Activated B cell treated with CpG ODN at 0.5 μM for 24 hours (primary cell): ENCODE measurements at regions not wholly inside any gene's neighbourhood (a gene's known extent, or its start where the extent isn't known, plus 50 kb on each side); places are given as distances from the start of the nearest gene placed in this dataset.

Experiments
- ATAC-seq: fragments of 200-7000 bp; cut with Tn5 transposase; one replicate; pipeline ENCODE4 v1.10.0; 2021; ENCODE audit warnings: low read depth, mild to moderate bottlenecking, moderate library complexity
- CTCF ChIA-PET: fragments of 350-600 bp; sonication (Branson Sonifier 250); formaldehyde crosslinking; loops from one replicate; lab custom pipeline; 2021; ENCODE audit warnings: antibody characterized with exemption; lab: Charles Lee
- POLR2A ChIA-PET: fragments of 350-600 bp; sonication (Branson Sonifier 250); formaldehyde crosslinking; loops from one replicate; lab custom pipeline; 2021; ENCODE audit warnings: antibody characterized with exemption; lab: Charles Lee
- DNase-seq: peaks from one replicate; pipeline ENCODE4 v3.0.0; 2022
- H3K27ac Mint-ChIP-seq: one replicate; pipeline ENCODE4 v1.8.0; 2020; ENCODE audit warnings: mixed read lengths
- H3K27me3 Mint-ChIP-seq: one replicate; pipeline ENCODE4 v1.8.0; 2021; ENCODE audit warnings: mixed read lengths
- H3K36me3 Mint-ChIP-seq: one replicate; pipeline ENCODE4 v1.8.0; 2021; ENCODE audit warnings: low read depth, mixed read lengths
- H3K4me1 Mint-ChIP-seq: one replicate; pipeline ENCODE4 v1.8.0; 2021; ENCODE audit warnings: mixed read lengths
- H3K4me3 Mint-ChIP-seq: one replicate; pipeline ENCODE4 v1.8.0; 2020; ENCODE audit warnings: mild to moderate bottlenecking, mixed read lengths
- H3K9me3 Mint-ChIP-seq: one replicate; pipeline ENCODE4 v1.8.0; 2020; ENCODE audit warnings: mixed read lengths
- intact Hi-C: fragments of 100-400 bp; cut with micrococcal nuclease; formaldehyde crosslinking; loops from one replicate; pipeline ENCODE4 v1.15.1; 2024
- TF ChIP-seq, protein P1 (sequence below): fragments of 200-600 bp; IDR thresholded peaks from one replicate; pipeline ENCODE4 v1.8.0; 2022; ENCODE audit warnings: antibody characterized with exemption, mild to moderate bottlenecking

DNA sequence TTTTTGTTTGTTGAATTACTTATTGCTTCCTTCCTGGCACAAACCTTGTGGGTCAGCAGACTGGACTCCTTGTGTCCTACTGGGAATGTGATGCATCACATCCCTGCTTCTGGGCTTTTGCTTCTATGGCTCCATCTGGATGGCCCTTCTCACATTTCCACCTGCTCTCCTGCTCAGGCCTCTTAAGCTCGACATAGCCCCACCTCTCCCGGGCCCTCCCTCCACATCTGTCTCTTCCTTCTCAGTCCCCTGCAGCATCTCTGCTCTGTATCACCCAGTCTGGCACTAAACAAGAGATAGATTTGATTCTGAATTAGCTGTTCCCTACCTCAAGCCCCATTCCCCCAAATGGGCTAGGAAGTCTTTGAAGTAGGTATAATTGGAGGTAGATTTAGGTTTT, 356.8 kb downstream of the DHX35 start:
- H3K4me3 Mint-ChIP-seq, result no peak overlapping the region
- H3K36me3 Mint-ChIP-seq, result no peaks in the 10 kb centered on the region
- intact Hi-C loops, result no loop called here
- no peak overlapping the region for H3K27ac Mint-ChIP-seq
- TF ChIP-seq, protein P1, sequence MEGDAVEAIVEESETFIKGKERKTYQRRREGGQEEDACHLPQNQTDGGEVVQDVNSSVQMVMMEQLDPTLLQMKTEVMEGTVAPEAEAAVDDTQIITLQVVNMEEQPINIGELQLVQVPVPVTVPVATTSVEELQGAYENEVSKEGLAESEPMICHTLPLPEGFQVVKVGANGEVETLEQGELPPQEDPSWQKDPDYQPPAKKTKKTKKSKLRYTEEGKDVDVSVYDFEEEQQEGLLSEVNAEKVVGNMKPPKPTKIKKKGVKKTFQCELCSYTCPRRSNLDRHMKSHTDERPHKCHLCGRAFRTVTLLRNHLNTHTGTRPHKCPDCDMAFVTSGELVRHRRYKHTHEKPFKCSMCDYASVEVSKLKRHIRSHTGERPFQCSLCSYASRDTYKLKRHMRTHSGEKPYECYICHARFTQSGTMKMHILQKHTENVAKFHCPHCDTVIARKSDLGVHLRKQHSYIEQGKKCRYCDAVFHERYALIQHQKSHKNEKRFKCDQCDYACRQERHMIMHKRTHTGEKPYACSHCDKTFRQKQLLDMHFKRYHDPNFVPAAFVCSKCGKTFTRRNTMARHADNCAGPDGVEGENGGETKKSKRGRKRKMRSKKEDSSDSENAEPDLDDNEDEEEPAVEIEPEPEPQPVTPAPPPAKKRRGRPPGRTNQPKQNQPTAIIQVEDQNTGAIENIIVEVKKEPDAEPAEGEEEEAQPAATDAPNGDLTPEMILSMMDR, result no peak
- no peaks in the 10 kb centered on the region for H3K9me3 Mint-ChIP-seq
- peaks cover 14% of the 10 kb centered on the region for H3K27me3 Mint-ChIP-seq
- DNase-seq, result no peak
- ChIA-PET POLR2A (interaction anchor here (0.6 kb wide), 1 partner anchor 507 kb away, joined by 3 read pairs; no protein-coding TSS in a partner anchor), CTCF (no interaction called here)
- H3K4me1 Mint-ChIP-seq, result no peaks in the 10 kb centered on the region
- no peak for ATAC-seq

DNA sequence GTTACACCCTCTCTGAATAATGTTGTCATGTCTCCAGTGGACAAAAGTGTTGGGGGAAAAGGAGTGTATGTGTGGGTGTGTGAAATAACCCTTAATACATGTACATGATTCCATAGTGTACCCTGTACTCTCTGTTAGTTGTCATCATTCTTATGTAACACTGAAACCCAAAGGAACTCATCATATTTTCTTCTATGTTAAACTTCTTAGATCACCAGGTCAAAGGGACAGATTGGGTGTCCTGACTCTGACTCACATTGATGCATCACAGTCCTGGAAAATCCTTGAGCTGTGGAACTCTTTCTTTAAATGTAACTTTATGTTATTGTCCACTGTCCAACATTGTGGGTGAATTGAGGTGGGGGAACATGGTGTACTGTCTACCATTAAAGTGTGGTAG, 350.5 kb downstream of the DHX35 start:
- peaks cover 18% of the 10 kb centered on the region for H3K4me1 Mint-ChIP-seq
- no peak overlapping the region for H3K27ac Mint-ChIP-seq
- no peak overlapping the region for H3K4me3 Mint-ChIP-seq
- intact Hi-C loops, result no loop called here
- H3K36me3 Mint-ChIP-seq, result no peaks in the 10 kb centered on the region
- ChIA-PET CTCF (no interaction called here), POLR2A (no interaction called here)
- H3K9me3 Mint-ChIP-seq, result peaks cover 6% of the 10 kb centered on the region
- TF ChIP-seq, protein P1, result no peak
- no peak for ATAC-seq
- no peak for DNase-seq
- peaks cover 8% of the 10 kb centered on the region for H3K27me3 Mint-ChIP-seq

DNA sequence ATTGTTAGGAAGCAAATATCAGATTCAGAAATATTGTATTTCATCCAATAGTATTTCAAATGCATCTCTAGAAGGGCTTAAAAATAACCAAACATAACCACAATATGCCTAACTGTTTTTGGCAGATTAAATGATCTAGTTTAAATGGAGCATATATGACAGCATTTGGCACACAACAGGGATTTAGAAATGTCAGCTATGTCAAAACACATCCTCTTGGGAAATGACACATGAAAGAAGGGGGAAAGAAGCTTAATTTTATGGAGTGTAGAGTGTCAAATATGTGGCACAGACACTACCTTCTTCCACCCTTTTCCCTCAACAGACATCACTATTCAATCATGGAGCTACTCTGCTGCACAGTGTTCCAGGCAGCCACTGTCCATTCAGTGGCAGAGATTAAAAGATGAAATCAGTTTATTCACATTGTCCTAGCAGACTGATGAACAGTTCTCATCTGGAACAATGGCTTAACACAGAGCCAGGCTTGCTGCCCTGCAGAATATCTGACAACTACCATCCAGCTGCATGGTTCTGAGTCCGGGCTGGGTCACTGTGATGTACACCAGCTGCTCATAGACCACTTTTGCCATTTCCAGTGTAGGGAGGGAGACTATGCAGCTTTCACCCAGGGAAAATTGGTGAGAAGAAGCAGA, 349.8 kb downstream of the DHX35 start:
- ChIA-PET POLR2A (no interaction called here), CTCF (no interaction called here)
- peaks cover 9% of the 10 kb centered on the region for H3K9me3 Mint-ChIP-seq

DNA sequence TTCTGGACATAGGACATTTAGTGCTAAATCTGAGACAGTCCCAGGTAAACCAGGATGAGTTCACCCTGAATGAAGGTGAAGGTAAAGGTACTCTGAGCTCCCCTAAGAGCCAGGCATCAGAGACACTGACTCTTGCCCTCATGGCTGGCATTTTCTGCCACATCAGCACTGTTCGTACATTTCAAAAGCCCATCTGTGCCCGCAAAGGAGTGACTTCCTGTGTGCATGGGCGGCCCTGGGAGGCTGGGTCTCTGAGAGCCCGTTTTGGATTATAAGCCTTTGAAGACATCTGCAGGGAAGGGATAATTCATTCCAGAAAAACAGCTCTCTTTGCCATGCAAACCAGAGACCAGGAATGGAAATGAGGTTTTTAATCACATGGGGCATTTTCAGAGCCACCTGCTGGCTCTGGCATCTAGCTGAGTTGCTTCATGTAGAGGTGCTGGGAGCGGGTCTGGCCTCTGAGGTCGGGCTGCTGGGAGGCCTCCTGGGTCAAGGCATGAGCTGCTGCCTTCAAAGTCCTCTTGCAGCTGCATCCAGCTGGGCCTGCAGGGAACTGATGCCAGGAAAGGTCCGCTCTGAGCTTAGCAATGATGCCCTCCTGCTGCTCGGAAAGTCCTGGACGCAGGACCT, 348.3 kb downstream of the DHX35 start:
- H3K4me3 Mint-ChIP-seq, result no peak overlapping the region
- peaks cover 9% of the 10 kb centered on the region for H3K9me3 Mint-ChIP-seq
- intact Hi-C loops, result no loop called here
- DNase-seq (no peak), ATAC-seq (no peak)
- no peak overlapping the region for H3K27ac Mint-ChIP-seq
- H3K4me1 Mint-ChIP-seq, result peaks cover 18% of the 10 kb centered on the region
- H3K27me3 Mint-ChIP-seq, result peaks cover 5% of the 10 kb centered on the region
- H3K36me3 Mint-ChIP-seq, result no peaks in the 10 kb centered on the region
- TF ChIP-seq, protein P1, result no peak
- ChIA-PET POLR2A (no interaction called here), CTCF (no interaction called here)

More for the DNA sequence above, 349.8 kb downstream of the DHX35 start:
- H3K27ac Mint-ChIP-seq, result no peak overlapping the region
- intact Hi-C loops, result no loop called here
- ATAC-seq (no peak), DNase-seq (no peak)
- TF ChIP-seq, protein P1, result no peak
- H3K36me3 Mint-ChIP-seq, result no peaks in the 10 kb centered on the region
- H3K4me3 Mint-ChIP-seq, result no peak overlapping the region
- H3K4me1 Mint-ChIP-seq, result peaks cover 18% of the 10 kb centered on the region
- H3K27me3 Mint-ChIP-seq, result peaks cover 8% of the 10 kb centered on the region

DNA sequence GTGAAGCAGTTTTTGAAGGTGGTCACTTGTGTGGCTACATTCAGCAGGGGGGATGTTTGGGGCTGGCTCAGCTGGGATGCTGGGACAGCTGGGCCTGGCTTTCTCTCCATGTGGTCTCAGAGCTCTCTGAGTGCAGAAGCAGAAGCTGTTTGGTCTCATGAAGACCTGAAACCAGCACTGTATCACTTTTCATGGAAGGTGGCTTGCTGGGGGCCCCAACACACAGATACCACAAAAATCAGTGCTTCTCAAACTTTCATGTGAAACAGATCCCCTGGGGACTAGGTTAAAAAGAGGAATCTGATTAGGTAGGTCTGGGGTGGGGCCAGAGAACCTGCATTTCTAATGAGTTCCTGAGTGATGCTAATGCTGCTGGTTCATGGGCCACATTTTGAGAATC, 347.3 kb downstream of the DHX35 start:
- Mint-ChIP-seq H3K27ac (peak overlapping the region; percentile 54), H3K9me3 (peaks cover 9% of the 10 kb centered on the region), H3K36me3 (no peaks in the 10 kb centered on the region), H3K27me3 (peaks cover 4% of the 10 kb centered on the region), H3K4me1 (peaks cover 18% of the 10 kb centered on the region), H3K4me3 (no peak overlapping the region)
- ChIA-PET CTCF (no interaction called here), POLR2A (no interaction called here)
- DNase-seq (no peak), ATAC-seq (peak; percentile 60)
- intact Hi-C loops, result no loop called here
- TF ChIP-seq, protein P1, result no peak
